ENCODE measurements at regions not wholly inside any gene's neighbourhood (a gene's known extent, or its start where the extent isn't known, plus 50 kb on each side); places are given as distances from the start of the nearest gene placed in this dataset.
A peak's percentile ranks its signal among the peaks of the same experiment; 100 is the strongest.
"Not testable (repeated sequence)": the region's sequence is repeated elsewhere in the genome, so short reads cannot be mapped to it uniquely, and the experiment has no call there.

GRCh38 chr21:35800796-35801385, 259.4 kb downstream of the SETD4 start:
- DNase-seq (ENCODE audit: low read depth) = not testable (repeated sequence)

GRCh38 chr21:35796844-35797243, 263.5 kb downstream of the SETD4 start:
- no peak for DNase-seq (ENCODE audit: low read depth)

GRCh38 chr21:35794527-35794926, 265.8 kb downstream of the SETD4 start:
- not testable (repeated sequence) for DNase-seq (ENCODE audit: low read depth)

- DNase-seq (ENCODE audit: low read depth) = peak; percentile 9
Observed at GRCh38 chr21:35792569-35793305, 267.6 kb downstream of the SETD4 start.

GRCh38 chr21:35791541-35792325, 268.6 kb downstream of the SETD4 start:
- no peak for DNase-seq (ENCODE audit: low read depth)

- DNase-seq (ENCODE audit: low read depth) = no peak
Observed at GRCh38 chr21:35783721-35784120, 276.6 kb downstream of the SETD4 start.

GRCh38 chr21:35782667-35783066, 277.7 kb downstream of the SETD4 start:
- DNase-seq (ENCODE audit: low read depth) = no peak

- no peak for DNase-seq (ENCODE audit: low read depth)
Observed at GRCh38 chr21:35780983-35781382, 279.3 kb downstream of the SETD4 start.

GRCh38 chr21:35779690-35780570, 280.4 kb downstream of the SETD4 start:
- DNase-seq (ENCODE audit: low read depth) = peak; percentile 80

GRCh38 chr21:35779167-35779566, 281.2 kb downstream of the SETD4 start:
- no peak for DNase-seq (ENCODE audit: low read depth)

GRCh38 chr21:35777081-35777480, 283.2 kb downstream of the SETD4 start:
- DNase-seq (ENCODE audit: low read depth) = no peak

GRCh38 chr21:35775778-35776544, 284.4 kb downstream of the SETD4 start:
- no peak for DNase-seq (ENCODE audit: low read depth)

GRCh38 chr21:35770101-35770945, 290.0 kb downstream of the SETD4 start:
- no peak for DNase-seq (ENCODE audit: low read depth)

GRCh38 chr21:35768187-35768586, 292.1 kb downstream of the SETD4 start:
- DNase-seq (ENCODE audit: low read depth) = peak; percentile 23

GRCh38 chr21:35764586-35764985, 295.7 kb downstream of the SETD4 start:
- no peak for DNase-seq (ENCODE audit: low read depth)

GRCh38 chr21:35764077-35764476, 296.2 kb downstream of the SETD4 start:
- no peak for DNase-seq (ENCODE audit: low read depth)

GRCh38 chr21:35754583-35754982, 305.7 kb downstream of the SETD4 start:
- no peak for DNase-seq (ENCODE audit: low read depth)

GRCh38 chr21:35753308-35753707, 307.0 kb downstream of the SETD4 start:
- DNase-seq (ENCODE audit: low read depth) = no peak

GRCh38 chr21:35751171-35751570, 309.2 kb downstream of the SETD4 start:
- DNase-seq (ENCODE audit: low read depth) = no peak

- no peak for DNase-seq (ENCODE audit: low read depth)
Observed at GRCh38 chr21:35749904-35750303, 310.4 kb downstream of the SETD4 start.
